Calu3 (cell line): ENCODE measurements at regions not wholly inside any gene's neighbourhood (a gene's known extent, or its start where the extent isn't known, plus 50 kb on each side); places are given as distances from the start of the nearest gene placed in this dataset.

Source experiments
- BruUV-seq: library from RNA; stranded (reverse); fragments of 400-500 nt; replicated peaks from 2 replicates; lab custom pipeline; 2021; lab: Mats Ljungman, UMichigan
- CTCF ChIA-PET: fragments of 300-600 bp; sonication (Branson Sonifier 250); formaldehyde crosslinking; loops from one replicate; lab custom pipeline; 2022; ENCODE audit warnings: antibody characterized with exemption; lab: Charles Lee
- DNase-seq: peaks from one replicate; pipeline ENCODE4 v3.0.0; 2022
- H3K27ac Mint-ChIP-seq: one replicate; pipeline ENCODE4 v1.8.0; 2022; ENCODE audit warnings: mixed read lengths; ENCODE audit not compliant: unreplicated experiment
- H3K27me3 Mint-ChIP-seq: one replicate; pipeline ENCODE4 v1.8.0; 2022; ENCODE audit warnings: mixed read lengths; ENCODE audit not compliant: unreplicated experiment
- H3K36me3 Mint-ChIP-seq: one replicate; pipeline ENCODE4 v1.8.0; 2022; ENCODE audit warnings: mild to moderate bottlenecking, moderate library complexity, mixed read lengths; ENCODE audit not compliant: insufficient read depth, unreplicated experiment
- H3K4me1 Mint-ChIP-seq: one replicate; pipeline ENCODE4 v1.8.0; 2022; ENCODE audit warnings: mild to moderate bottlenecking, low read depth, mixed read lengths; ENCODE audit not compliant: unreplicated experiment
- H3K4me3 Mint-ChIP-seq: one replicate; pipeline ENCODE4 v1.8.0; 2022; ENCODE audit warnings: mild to moderate bottlenecking, low read depth, moderate library complexity, mixed read lengths; ENCODE audit not compliant: unreplicated experiment
- H3K9me3 Mint-ChIP-seq: one replicate; pipeline ENCODE4 v1.8.0; 2022; ENCODE audit warnings: low read depth, mixed read lengths; ENCODE audit not compliant: unreplicated experiment
- intact Hi-C: fragments of 100-400 bp; cut with micrococcal nuclease; formaldehyde crosslinking; loops from one replicate; pipeline ENCODE4 v1.10.0; 2022; ENCODE audit not compliant: unreplicated experiment
- TF ChIP-seq, protein P1 (sequence below): fragments of 200-600 bp; IDR thresholded peaks from one replicate; pipeline ENCODE4 v1.8.0; 2022; ENCODE audit warnings: antibody characterized with exemption; ENCODE audit not compliant: unreplicated experiment

DNA sequence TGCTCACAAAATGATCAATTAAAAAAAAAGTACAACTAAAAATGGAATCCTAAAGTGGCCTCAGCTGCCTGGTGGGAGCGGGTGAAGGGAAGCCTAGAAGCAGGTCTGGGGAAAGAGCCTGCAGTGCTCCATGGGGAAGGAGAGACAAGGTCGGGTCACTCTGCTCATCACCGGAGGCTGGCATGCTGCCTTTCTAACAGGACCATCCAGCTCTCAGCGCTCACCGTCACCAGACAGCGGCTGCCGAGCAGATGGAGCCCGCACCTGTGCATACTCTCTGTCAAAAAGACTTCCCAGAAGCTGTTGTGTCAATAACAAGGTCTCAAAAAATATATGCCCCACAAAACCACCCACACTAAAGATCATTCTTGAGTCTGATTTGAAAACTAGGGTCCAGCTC is 112.8 kb downstream of the BAMBI start:
- no peaks in the 10 kb centered on the region for H3K9me3 Mint-ChIP-seq
- no peak overlapping the region for H3K27ac Mint-ChIP-seq
- H3K27me3 Mint-ChIP-seq = no peaks in the 10 kb centered on the region
- intact Hi-C loops = no loop called here
- DNase-seq = no peak
- no peaks in the 10 kb centered on the region for H3K36me3 Mint-ChIP-seq
- BruUV-seq = no TSS peak
- CTCF ChIA-PET = interaction anchor here (0.5 kb wide), 1 partner anchor 29 kb away, joined by 3 read pairs; no protein-coding TSS in a partner anchor
- TF ChIP-seq, protein P1, sequence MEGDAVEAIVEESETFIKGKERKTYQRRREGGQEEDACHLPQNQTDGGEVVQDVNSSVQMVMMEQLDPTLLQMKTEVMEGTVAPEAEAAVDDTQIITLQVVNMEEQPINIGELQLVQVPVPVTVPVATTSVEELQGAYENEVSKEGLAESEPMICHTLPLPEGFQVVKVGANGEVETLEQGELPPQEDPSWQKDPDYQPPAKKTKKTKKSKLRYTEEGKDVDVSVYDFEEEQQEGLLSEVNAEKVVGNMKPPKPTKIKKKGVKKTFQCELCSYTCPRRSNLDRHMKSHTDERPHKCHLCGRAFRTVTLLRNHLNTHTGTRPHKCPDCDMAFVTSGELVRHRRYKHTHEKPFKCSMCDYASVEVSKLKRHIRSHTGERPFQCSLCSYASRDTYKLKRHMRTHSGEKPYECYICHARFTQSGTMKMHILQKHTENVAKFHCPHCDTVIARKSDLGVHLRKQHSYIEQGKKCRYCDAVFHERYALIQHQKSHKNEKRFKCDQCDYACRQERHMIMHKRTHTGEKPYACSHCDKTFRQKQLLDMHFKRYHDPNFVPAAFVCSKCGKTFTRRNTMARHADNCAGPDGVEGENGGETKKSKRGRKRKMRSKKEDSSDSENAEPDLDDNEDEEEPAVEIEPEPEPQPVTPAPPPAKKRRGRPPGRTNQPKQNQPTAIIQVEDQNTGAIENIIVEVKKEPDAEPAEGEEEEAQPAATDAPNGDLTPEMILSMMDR = no peak
- H3K4me3 Mint-ChIP-seq = no peak overlapping the region
- peaks cover 36% of the 10 kb centered on the region for H3K4me1 Mint-ChIP-seq

GRCh38 chr10:28793482-28793881 is 116.2 kb downstream of the BAMBI start:
- TF ChIP-seq, protein P1 = no peak
- Mint-ChIP-seq H3K4me1 (peaks cover 42% of the 10 kb centered on the region), H3K27me3 (no peaks in the 10 kb centered on the region), H3K27ac (no peak overlapping the region), H3K4me3 (no peak overlapping the region), H3K9me3 (no peaks in the 10 kb centered on the region), H3K36me3 (no peaks in the 10 kb centered on the region)
- CTCF ChIA-PET = no interaction called here
- no TSS peak for BruUV-seq
- DNase-seq = no peak
- intact Hi-C loops = no loop called here

- no peak for DNase-seq
- H3K4me1 Mint-ChIP-seq = peaks cover 31% of the 10 kb centered on the region
- no TSS peak for BruUV-seq
- CTCF ChIA-PET = no interaction called here
- H3K27ac Mint-ChIP-seq = no peak overlapping the region
- TF ChIP-seq, protein P1 = no peak
- H3K9me3 Mint-ChIP-seq = no peaks in the 10 kb centered on the region
- no peaks in the 10 kb centered on the region for H3K27me3 Mint-ChIP-seq
- no peaks in the 10 kb centered on the region for H3K36me3 Mint-ChIP-seq
- intact Hi-C loops = no loop called here
- H3K4me3 Mint-ChIP-seq = no peak overlapping the region
Measured at GRCh38 chr10:28794986-28795385, 117.7 kb downstream of the BAMBI start.

- Mint-ChIP-seq H3K27me3 (no peaks in the 10 kb centered on the region), H3K4me3 (no peak overlapping the region), H3K27ac (no peak overlapping the region), H3K4me1 (peaks cover 29% of the 10 kb centered on the region), H3K9me3 (no peaks in the 10 kb centered on the region), H3K36me3 (no peaks in the 10 kb centered on the region)
- peak; percentile 44 for DNase-seq
- TF ChIP-seq, protein P1 = no peak
- CTCF ChIA-PET = interaction anchor here (0.6 to 1.0 kb wide), 3 partner anchors 116 to 611 kb away, joined by 3 to 5 read pairs (median 4); no protein-coding TSS in a partner anchor
- intact Hi-C loops = no loop called here
- no TSS peak for BruUV-seq
Measured at GRCh38 chr10:28796606-28797512, 119.5 kb downstream of the BAMBI start.
